ENCODE measurements at regions not wholly inside any gene's neighbourhood (a gene's known extent, or its start where the extent isn't known, plus 50 kb on each side); places are given as distances from the start of the nearest gene placed in this dataset.
"Not testable (repeated sequence)": the region's sequence is repeated elsewhere in the genome, so short reads cannot be mapped to it uniquely, and the experiment has no call there.

- POLR2A ChIA-PET; CTCF ChIA-PET; H3K27ac ChIP-seq (ENCODE audit: low read depth in 1 of 2, low read length in 2 of 2); H3K4me3 Mint-ChIP-seq; H3K4me3 ChIP-seq (ENCODE audit: low read length); H3K4me1 Mint-ChIP-seq (ENCODE audit: low read depth); H3K9me3 Mint-ChIP-seq; H3K27me3 ChIP-seq (ENCODE audit: control insufficient read depth in 1 of 2, insufficient read depth in 2 of 2, low read length in 2 of 2); ATAC-seq (ENCODE audit: poor library complexity); H3K36me3 ChIP-seq (ENCODE audit: insufficient read depth, low read length); H3K27ac Mint-ChIP-seq; DNase-seq; intact Hi-C loops (cut with DNase I, micrococcal nuclease); H3K4me1 ChIP-seq (ENCODE audit: insufficient read depth, low read length); H3K27me3 Mint-ChIP-seq: not testable (repeated sequence)
- peaks cover 0 to 27% of the 10 kb centered on the region in 2 experiments for H3K9me3 ChIP-seq (ENCODE audit: control insufficient read depth in 1 of 2, insufficient read depth in 1 of 2, low read length in 2 of 2)
- peaks cover 53% of the 10 kb centered on the region for H3K36me3 Mint-ChIP-seq (ENCODE audit: low read depth)
These were observed 83.0 kb upstream of the ROPN1B start for GRCh38 chr3:125886006-125886405.

DNA sequence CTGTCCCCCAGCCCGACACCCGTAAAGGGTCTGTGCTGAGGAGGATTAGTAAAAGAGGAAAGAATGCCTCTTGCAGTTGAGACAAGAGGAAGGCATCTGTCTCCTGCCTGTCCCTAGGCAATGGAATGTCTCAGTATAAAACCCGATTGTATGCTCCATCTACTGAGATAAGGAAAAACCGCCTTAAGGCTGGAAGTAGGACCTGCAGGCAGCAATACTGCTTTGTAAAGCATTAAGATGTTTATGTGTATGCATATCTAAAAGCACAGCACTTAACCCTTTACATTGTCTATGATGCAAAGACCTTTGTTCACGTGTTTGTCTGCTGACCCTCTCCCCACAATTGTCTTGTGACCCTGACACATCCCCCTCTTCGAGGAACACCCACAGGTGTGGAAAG lies 69.8 kb upstream of the ROPN1B start:
- H3K4me3 Mint-ChIP-seq; H3K36me3 Mint-ChIP-seq (ENCODE audit: low read depth): not testable (repeated sequence)

GRCh38 chr3:125901473-125901872 lies 67.5 kb upstream of the ROPN1B start:
- H3K36me3 ChIP-seq (ENCODE audit: insufficient read depth, low read length); H3K27me3 Mint-ChIP-seq; intact Hi-C loops (cut with DNase I, micrococcal nuclease); CTCF ChIA-PET; H3K9me3 ChIP-seq (ENCODE audit: control insufficient read depth in 1 of 2, insufficient read depth in 1 of 2, low read length in 2 of 2); H3K36me3 Mint-ChIP-seq (ENCODE audit: low read depth); H3K9me3 Mint-ChIP-seq; H3K27me3 ChIP-seq (ENCODE audit: control insufficient read depth in 1 of 2, insufficient read depth in 2 of 2, low read length in 2 of 2); POLR2A ChIA-PET; H3K4me1 Mint-ChIP-seq (ENCODE audit: low read depth); ATAC-seq (ENCODE audit: poor library complexity); H3K4me3 ChIP-seq (ENCODE audit: low read length); DNase-seq; H3K27ac ChIP-seq (ENCODE audit: low read depth in 1 of 2, low read length in 2 of 2); H3K27ac Mint-ChIP-seq; H3K4me3 Mint-ChIP-seq; H3K4me1 ChIP-seq (ENCODE audit: insufficient read depth, low read length): not testable (repeated sequence)

More for the DNA sequence above, 69.8 kb upstream of the ROPN1B start:
- ATAC-seq (ENCODE audit: poor library complexity); H3K27me3 ChIP-seq (ENCODE audit: control insufficient read depth in 1 of 2, insufficient read depth in 2 of 2, low read length in 2 of 2); CTCF ChIA-PET; H3K4me1 ChIP-seq (ENCODE audit: insufficient read depth, low read length); H3K27ac ChIP-seq (ENCODE audit: low read depth in 1 of 2, low read length in 2 of 2); H3K4me3 ChIP-seq (ENCODE audit: low read length); H3K27me3 Mint-ChIP-seq; H3K36me3 ChIP-seq (ENCODE audit: insufficient read depth, low read length); DNase-seq; intact Hi-C loops (cut with DNase I, micrococcal nuclease); H3K9me3 ChIP-seq (ENCODE audit: control insufficient read depth in 1 of 2, insufficient read depth in 1 of 2, low read length in 2 of 2); H3K9me3 Mint-ChIP-seq; POLR2A ChIA-PET; H3K4me1 Mint-ChIP-seq (ENCODE audit: low read depth); H3K27ac Mint-ChIP-seq: not testable (repeated sequence)

GRCh38 chr3:125903780-125904455 lies 65.1 kb upstream of the ROPN1B start:
- H3K9me3 Mint-ChIP-seq; POLR2A ChIA-PET; H3K27ac ChIP-seq (ENCODE audit: low read depth in 1 of 2, low read length in 2 of 2); ATAC-seq (ENCODE audit: poor library complexity); DNase-seq; H3K27ac Mint-ChIP-seq; H3K4me3 ChIP-seq (ENCODE audit: low read length); H3K4me1 ChIP-seq (ENCODE audit: insufficient read depth, low read length); H3K4me3 Mint-ChIP-seq; H3K27me3 ChIP-seq (ENCODE audit: control insufficient read depth in 1 of 2, insufficient read depth in 2 of 2, low read length in 2 of 2); H3K36me3 Mint-ChIP-seq (ENCODE audit: low read depth); H3K4me1 Mint-ChIP-seq (ENCODE audit: low read depth); CTCF ChIA-PET; intact Hi-C loops (cut with DNase I, micrococcal nuclease); H3K36me3 ChIP-seq (ENCODE audit: insufficient read depth, low read length); H3K27me3 Mint-ChIP-seq; H3K9me3 ChIP-seq (ENCODE audit: control insufficient read depth in 1 of 2, insufficient read depth in 1 of 2, low read length in 2 of 2): not testable (repeated sequence)

DNA sequence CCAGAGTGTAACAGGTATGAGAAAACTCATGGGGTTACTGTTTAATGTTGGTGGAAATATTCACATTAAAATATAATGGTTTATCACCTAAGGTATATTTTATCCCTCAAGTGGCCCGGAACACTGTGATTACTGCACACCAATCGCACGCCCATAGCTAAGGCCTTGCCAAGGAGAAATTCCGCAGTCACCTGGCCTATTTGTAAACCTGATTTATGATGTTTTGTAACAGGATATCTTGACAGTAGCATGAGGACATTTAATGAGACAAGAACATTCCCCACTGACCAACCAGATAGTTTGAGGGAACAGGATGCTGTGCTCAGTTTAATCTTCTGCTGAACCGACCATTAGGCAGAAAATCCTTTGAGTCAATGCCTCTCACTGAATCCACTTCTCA lies 61.7 kb upstream of the ROPN1B start:
- not testable (repeated sequence) for H3K27ac ChIP-seq (ENCODE audit: low read depth in 1 of 2, low read length in 2 of 2); H3K27me3 Mint-ChIP-seq

DNA sequence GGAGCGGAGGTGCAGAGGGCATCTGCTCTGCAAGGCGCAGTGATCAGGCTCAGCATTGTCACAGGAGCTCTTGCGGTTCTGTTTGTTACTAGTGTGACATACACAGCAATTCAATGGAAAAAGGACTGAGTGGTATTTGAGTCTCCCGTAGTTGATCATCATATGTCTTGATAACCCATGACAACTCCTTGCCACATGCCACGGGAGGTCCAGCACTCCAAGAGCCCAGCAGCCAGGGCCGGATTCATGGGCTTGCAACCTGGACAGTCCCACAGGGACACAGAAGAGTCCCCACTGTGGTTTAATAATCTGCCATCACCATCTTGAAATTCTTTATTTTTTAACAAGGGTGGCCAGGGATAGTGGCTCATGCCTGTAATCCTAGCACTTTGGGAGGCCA lies 58.1 kb upstream of the ROPN1B start:
- intact Hi-C loops (cut with DNase I, micrococcal nuclease), result loop anchor here in 1 of 2 experiments (10.0 kb wide), 3 partner anchors 536 to 1684 kb away; partner anchors contain the start of genes CHCHD6, MCM2, TPRA1 and ZNF148
- not testable (repeated sequence) for H3K4me3 Mint-ChIP-seq, H3K27ac Mint-ChIP-seq

More for the DNA sequence above, 61.7 kb upstream of the ROPN1B start:
- H3K4me3 Mint-ChIP-seq; H3K9me3 ChIP-seq (ENCODE audit: control insufficient read depth in 1 of 2, insufficient read depth in 1 of 2, low read length in 2 of 2); DNase-seq; ATAC-seq (ENCODE audit: poor library complexity); CTCF ChIA-PET; H3K36me3 Mint-ChIP-seq (ENCODE audit: low read depth); H3K4me1 Mint-ChIP-seq (ENCODE audit: low read depth); H3K36me3 ChIP-seq (ENCODE audit: insufficient read depth, low read length); H3K27me3 ChIP-seq (ENCODE audit: control insufficient read depth in 1 of 2, insufficient read depth in 2 of 2, low read length in 2 of 2); H3K4me1 ChIP-seq (ENCODE audit: insufficient read depth, low read length); H3K27ac Mint-ChIP-seq; POLR2A ChIA-PET; intact Hi-C loops (cut with DNase I, micrococcal nuclease); H3K9me3 Mint-ChIP-seq; H3K4me3 ChIP-seq (ENCODE audit: low read length): not testable (repeated sequence)

More for the DNA sequence above, 58.1 kb upstream of the ROPN1B start:
- H3K27me3 Mint-ChIP-seq; H3K27ac ChIP-seq (ENCODE audit: low read depth in 1 of 2, low read length in 2 of 2); H3K4me3 ChIP-seq (ENCODE audit: low read length); ATAC-seq (ENCODE audit: poor library complexity); H3K27me3 ChIP-seq (ENCODE audit: control insufficient read depth in 1 of 2, insufficient read depth in 2 of 2, low read length in 2 of 2); H3K4me1 ChIP-seq (ENCODE audit: insufficient read depth, low read length); POLR2A ChIA-PET; H3K36me3 ChIP-seq (ENCODE audit: insufficient read depth, low read length); H3K9me3 ChIP-seq (ENCODE audit: control insufficient read depth in 1 of 2, insufficient read depth in 1 of 2, low read length in 2 of 2); CTCF ChIA-PET; DNase-seq; H3K4me1 Mint-ChIP-seq (ENCODE audit: low read depth); H3K9me3 Mint-ChIP-seq; H3K36me3 Mint-ChIP-seq (ENCODE audit: low read depth): not testable (repeated sequence)

Data from CD4-positive, alpha-beta T cell (primary cell).